ENCODE measurements at regions not wholly inside any gene's neighbourhood (a gene's known extent, or its start where the extent isn't known, plus 50 kb on each side); places are given as distances from the start of the nearest gene placed in this dataset.

DNA sequence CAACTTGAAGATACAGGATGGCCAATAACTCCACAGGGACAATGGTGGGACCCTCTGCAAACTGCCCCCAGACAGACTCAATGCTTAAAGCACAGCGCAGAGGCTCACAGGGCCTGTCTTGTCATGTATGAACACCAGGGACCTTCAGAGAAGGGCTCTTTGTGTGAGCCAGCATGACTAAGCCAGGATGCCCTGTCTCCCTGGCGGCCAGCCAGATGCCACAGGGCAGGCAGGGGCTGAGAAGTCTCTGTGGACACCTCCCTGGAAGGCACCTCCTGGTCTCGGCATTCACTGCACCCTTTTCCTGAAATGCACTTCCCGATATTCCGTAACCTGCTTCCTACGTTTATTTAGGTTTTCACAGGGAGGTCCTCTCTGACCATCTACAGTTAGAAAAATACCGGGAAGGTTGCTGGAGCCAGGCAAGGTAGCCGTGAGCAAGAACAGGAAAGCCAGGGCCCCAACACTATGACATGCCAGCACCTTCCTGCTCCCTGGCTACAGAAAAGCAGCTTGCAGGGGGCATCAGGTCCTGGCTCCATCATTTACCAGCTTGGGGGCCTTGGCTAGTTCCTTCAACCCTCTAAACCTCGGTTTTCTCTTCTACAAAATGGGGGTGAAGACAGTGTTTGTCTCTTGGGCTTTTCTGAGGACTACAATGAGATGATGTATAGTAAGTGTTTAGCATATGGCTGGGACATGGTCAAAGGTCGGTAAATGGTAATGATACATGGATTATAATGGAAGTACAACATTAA lies 65.0 kb downstream of the PITPNM2 start:
- Mint-ChIP-seq H3K4me1 (peaks cover 7% of the 10 kb centered on the region), H3K27ac (no peak overlapping the region)

More for the DNA sequence above, 65.0 kb downstream of the PITPNM2 start:
- Histone ChIP-seq H3K27ac (ENCODE audit: low read depth) (no peak overlapping the region), H3K9me2 (ENCODE audit: insufficient read depth) (no peaks in the 10 kb centered on the region), H3K79me2 (replicated peaks; ENCODE audit: insufficient read depth) (no peaks in the 10 kb centered on the region), H3K4me1 (ENCODE audit: insufficient read depth) (no peaks in the 10 kb centered on the region), H2AFZ (no peak overlapping the region), H4K20me1 (replicated peaks; ENCODE audit: insufficient read depth) (no peaks in the 10 kb centered on the region), H3K36me3 (ENCODE audit: insufficient read depth) (no peaks in the 10 kb centered on the region), H3F3A (replicated peaks; ENCODE audit: low read depth) (no peaks in the 10 kb centered on the region), H3K4me3 (no peak overlapping the region), H3K4me2 (no peak overlapping the region), H3K27me3 (ENCODE audit: insufficient read depth) (no peaks in the 10 kb centered on the region)
- TF ChIP-seq, protein P1, sequence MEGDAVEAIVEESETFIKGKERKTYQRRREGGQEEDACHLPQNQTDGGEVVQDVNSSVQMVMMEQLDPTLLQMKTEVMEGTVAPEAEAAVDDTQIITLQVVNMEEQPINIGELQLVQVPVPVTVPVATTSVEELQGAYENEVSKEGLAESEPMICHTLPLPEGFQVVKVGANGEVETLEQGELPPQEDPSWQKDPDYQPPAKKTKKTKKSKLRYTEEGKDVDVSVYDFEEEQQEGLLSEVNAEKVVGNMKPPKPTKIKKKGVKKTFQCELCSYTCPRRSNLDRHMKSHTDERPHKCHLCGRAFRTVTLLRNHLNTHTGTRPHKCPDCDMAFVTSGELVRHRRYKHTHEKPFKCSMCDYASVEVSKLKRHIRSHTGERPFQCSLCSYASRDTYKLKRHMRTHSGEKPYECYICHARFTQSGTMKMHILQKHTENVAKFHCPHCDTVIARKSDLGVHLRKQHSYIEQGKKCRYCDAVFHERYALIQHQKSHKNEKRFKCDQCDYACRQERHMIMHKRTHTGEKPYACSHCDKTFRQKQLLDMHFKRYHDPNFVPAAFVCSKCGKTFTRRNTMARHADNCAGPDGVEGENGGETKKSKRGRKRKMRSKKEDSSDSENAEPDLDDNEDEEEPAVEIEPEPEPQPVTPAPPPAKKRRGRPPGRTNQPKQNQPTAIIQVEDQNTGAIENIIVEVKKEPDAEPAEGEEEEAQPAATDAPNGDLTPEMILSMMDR (conservative IDR thresholded peaks at IDR 0.05; ENCODE audit: low read depth in 2 of 2): no peak
- TF ChIP-seq, protein P2, sequence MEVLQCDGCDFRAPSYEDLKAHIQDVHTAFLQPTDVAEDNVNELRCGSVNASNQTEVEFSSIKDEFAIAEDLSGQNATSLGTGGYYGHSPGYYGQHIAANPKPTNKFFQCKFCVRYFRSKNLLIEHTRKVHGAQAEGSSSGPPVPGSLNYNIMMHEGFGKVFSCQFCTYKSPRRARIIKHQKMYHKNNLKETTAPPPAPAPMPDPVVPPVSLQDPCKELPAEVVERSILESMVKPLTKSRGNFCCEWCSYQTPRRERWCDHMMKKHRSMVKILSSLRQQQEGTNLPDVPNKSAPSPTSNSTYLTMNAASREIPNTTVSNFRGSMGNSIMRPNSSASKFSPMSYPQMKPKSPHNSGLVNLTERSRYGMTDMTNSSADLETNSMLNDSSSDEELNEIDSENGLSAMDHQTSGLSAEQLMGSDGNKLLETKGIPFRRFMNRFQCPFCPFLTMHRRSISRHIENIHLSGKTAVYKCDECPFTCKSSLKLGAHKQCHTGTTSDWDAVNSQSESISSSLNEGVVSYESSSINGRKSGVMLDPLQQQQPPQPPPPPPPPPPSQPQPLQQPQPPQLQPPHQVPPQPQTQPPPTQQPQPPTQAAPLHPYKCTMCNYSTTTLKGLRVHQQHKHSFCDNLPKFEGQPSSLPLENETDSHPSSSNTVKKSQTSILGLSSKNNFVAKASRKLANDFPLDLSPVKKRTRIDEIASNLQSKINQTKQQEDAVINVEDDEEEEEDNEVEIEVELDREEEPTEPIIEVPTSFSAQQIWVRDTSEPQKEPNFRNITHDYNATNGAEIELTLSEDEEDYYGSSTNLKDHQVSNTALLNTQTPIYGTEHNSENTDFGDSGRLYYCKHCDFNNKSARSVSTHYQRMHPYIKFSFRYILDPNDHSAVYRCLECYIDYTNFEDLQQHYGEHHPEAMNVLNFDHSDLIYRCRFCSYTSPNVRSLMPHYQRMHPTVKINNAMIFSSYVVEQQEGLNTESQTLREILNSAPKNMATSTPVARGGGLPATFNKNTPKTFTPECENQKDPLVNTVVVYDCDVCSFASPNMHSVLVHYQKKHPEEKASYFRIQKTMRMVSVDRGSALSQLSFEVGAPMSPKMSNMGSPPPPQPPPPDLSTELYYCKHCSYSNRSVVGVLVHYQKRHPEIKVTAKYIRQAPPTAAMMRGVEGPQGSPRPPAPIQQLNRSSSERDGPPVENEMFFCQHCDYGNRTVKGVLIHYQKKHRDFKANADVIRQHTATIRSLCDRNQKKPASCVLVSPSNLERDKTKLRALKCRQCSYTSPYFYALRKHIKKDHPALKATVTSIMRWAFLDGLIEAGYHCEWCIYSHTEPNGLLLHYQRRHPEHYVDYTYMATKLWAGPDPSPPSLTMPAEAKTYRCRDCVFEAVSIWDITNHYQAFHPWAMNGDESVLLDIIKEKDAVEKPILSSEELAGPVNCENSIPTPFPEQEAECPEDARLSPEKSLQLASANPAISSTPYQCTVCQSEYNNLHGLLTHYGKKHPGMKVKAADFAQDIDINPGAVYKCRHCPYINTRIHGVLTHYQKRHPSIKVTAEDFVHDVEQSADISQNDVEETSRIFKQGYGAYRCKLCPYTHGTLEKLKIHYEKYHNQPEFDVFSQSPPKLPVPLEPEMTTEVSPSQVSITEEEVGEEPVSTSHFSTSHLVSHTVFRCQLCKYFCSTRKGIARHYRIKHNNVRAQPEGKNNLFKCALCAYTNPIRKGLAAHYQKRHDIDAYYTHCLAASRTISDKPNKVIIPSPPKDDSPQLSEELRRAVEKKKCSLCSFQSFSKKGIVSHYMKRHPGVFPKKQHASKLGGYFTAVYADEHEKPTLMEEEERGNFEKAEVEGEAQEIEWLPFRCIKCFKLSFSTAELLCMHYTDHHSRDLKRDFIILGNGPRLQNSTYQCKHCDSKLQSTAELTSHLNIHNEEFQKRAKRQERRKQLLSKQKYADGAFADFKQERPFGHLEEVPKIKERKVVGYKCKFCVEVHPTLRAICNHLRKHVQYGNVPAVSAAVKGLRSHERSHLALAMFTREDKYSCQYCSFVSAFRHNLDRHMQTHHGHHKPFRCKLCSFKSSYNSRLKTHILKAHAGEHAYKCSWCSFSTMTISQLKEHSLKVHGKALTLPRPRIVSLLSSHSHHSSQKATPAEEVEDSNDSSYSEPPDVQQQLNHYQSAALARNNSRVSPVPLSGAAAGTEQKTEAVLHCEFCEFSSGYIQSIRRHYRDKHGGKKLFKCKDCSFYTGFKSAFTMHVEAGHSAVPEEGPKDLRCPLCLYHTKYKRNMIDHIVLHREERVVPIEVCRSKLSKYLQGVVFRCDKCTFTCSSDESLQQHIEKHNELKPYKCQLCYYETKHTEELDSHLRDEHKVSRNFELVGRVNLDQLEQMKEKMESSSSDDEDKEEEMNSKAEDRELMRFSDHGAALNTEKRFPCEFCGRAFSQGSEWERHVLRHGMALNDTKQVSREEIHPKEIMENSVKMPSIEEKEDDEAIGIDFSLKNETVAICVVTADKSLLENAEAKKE (CRISPR knock-in tag; IDR thresholded peaks at IDR 0.05): no peak
- TF ChIP-seq ZNF114 (CRISPR knock-in tag; IDR thresholded peaks at IDR 0.05) (no peak), POLR2AphosphoS5 (IDR thresholded peaks at IDR 0.05; ENCODE audit: low read depth) (no peak), NANOG (IDR thresholded peaks at IDR 0.05; ENCODE audit: borderline replicate concordance) (no peak), STAT1 (IDR thresholded peaks at IDR 0.05; ENCODE audit: unreplicated experiment) (no peak), ZNF331 (CRISPR knock-in tag; IDR thresholded peaks at IDR 0.05; ENCODE audit: low read depth) (no peak), EZH2 (IDR thresholded peaks at IDR 0.05; ENCODE audit: low read depth, unreplicated experiment) (no peak), JUNB (IDR thresholded peaks at IDR 0.05; ENCODE audit: unreplicated experiment) (no peak), EZH2phosphoT487 (IDR thresholded peaks at IDR 0.05; ENCODE audit: unreplicated experiment) (no peak), CREB1 (CRISPR knock-in tag; IDR thresholded peaks at IDR 0.05; ENCODE audit: low read depth) (no peak)
- TF ChIP-seq, protein P3, sequence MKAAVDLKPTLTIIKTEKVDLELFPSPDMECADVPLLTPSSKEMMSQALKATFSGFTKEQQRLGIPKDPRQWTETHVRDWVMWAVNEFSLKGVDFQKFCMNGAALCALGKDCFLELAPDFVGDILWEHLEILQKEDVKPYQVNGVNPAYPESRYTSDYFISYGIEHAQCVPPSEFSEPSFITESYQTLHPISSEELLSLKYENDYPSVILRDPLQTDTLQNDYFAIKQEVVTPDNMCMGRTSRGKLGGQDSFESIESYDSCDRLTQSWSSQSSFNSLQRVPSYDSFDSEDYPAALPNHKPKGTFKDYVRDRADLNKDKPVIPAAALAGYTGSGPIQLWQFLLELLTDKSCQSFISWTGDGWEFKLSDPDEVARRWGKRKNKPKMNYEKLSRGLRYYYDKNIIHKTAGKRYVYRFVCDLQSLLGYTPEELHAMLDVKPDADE (IDR thresholded peaks at IDR 0.05): no peak
- TF ChIP-seq, protein P4, sequence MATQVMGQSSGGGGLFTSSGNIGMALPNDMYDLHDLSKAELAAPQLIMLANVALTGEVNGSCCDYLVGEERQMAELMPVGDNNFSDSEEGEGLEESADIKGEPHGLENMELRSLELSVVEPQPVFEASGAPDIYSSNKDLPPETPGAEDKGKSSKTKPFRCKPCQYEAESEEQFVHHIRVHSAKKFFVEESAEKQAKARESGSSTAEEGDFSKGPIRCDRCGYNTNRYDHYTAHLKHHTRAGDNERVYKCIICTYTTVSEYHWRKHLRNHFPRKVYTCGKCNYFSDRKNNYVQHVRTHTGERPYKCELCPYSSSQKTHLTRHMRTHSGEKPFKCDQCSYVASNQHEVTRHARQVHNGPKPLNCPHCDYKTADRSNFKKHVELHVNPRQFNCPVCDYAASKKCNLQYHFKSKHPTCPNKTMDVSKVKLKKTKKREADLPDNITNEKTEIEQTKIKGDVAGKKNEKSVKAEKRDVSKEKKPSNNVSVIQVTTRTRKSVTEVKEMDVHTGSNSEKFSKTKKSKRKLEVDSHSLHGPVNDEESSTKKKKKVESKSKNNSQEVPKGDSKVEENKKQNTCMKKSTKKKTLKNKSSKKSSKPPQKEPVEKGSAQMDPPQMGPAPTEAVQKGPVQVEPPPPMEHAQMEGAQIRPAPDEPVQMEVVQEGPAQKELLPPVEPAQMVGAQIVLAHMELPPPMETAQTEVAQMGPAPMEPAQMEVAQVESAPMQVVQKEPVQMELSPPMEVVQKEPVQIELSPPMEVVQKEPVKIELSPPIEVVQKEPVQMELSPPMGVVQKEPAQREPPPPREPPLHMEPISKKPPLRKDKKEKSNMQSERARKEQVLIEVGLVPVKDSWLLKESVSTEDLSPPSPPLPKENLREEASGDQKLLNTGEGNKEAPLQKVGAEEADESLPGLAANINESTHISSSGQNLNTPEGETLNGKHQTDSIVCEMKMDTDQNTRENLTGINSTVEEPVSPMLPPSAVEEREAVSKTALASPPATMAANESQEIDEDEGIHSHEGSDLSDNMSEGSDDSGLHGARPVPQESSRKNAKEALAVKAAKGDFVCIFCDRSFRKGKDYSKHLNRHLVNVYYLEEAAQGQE (IDR thresholded peaks at IDR 0.05; ENCODE audit: unreplicated experiment): no peak
- Mint-ChIP-seq H3K9me3 (no peaks in the 10 kb centered on the region), H3K36me3 (ENCODE audit: low read depth) (no peaks in the 10 kb centered on the region), H3K27me3 (ENCODE audit: insufficient read depth, low read depth, poor library complexity) (no peaks in the 10 kb centered on the region), H3K4me3 (no peak overlapping the region)
- DNase-seq (ENCODE audit: low spot score) (no peak), ATAC-seq (no peak)
